Activated T-cell treated with anti-CD3 and anti-CD28 coated beads for 48 hours (primary cell): ENCODE measurements at regions not wholly inside any gene's neighbourhood (a gene's known extent, or its start where the extent isn't known, plus 50 kb on each side); places are given as distances from the start of the nearest gene placed in this dataset.
"Not testable (repeated sequence)": the region's sequence is repeated elsewhere in the genome, so short reads cannot be mapped to it uniquely, and the experiment has no call there.

Source experiments
- DNase-seq: peaks from one replicate; pipeline ENCODE4 v3.0.0-alpha.2; 2020; ENCODE audit warnings: low read depth

GRCh38 chr1:29682171-29682918, 446.0 kb downstream of the PTPRU start:
- DNase-seq = no peak

GRCh38 chr1:29681416-29681815, 445.1 kb downstream of the PTPRU start:
- DNase-seq = not testable (repeated sequence)

- DNase-seq = no peak
These were observed 443.7 kb downstream of the PTPRU start for GRCh38 chr1:29679828-29680558.

- no peak for DNase-seq
These were observed 443.0 kb downstream of the PTPRU start for GRCh38 chr1:29679316-29679715.

- no peak for DNase-seq
These were observed 441.0 kb downstream of the PTPRU start for GRCh38 chr1:29677028-29678024.

- DNase-seq = no peak
These were observed 440.2 kb downstream of the PTPRU start for GRCh38 chr1:29676496-29676895.

GRCh38 chr1:29675481-29676263, 439.4 kb downstream of the PTPRU start:
- no peak for DNase-seq

- no peak for DNase-seq
These were observed 438.5 kb downstream of the PTPRU start for GRCh38 chr1:29674627-29675326.

- DNase-seq = no peak
These were observed 437.6 kb downstream of the PTPRU start for GRCh38 chr1:29673669-29674626.

GRCh38 chr1:29673228-29673500, 436.8 kb downstream of the PTPRU start:
- DNase-seq = no peak

- no peak for DNase-seq
These were observed 436.3 kb downstream of the PTPRU start for GRCh38 chr1:29672416-29673227.

- DNase-seq = no peak
These were observed 435.4 kb downstream of the PTPRU start for GRCh38 chr1:29671446-29672356.

- no peak for DNase-seq
These were observed 434.4 kb downstream of the PTPRU start for GRCh38 chr1:29670752-29671151.

- no peak for DNase-seq
These were observed 433.6 kb downstream of the PTPRU start for GRCh38 chr1:29669912-29670311.

- DNase-seq = no peak
These were observed 433.0 kb downstream of the PTPRU start for GRCh38 chr1:29669158-29669871.

GRCh38 chr1:29668551-29669157, 432.3 kb downstream of the PTPRU start:
- no peak for DNase-seq

GRCh38 chr1:29667951-29668350, 431.6 kb downstream of the PTPRU start:
- no peak for DNase-seq
